BJ (cell line): ENCODE measurements at regions not wholly inside any gene's neighbourhood (a gene's known extent, or its start where the extent isn't known, plus 50 kb on each side); places are given as distances from the start of the nearest gene placed in this dataset.

ENCODE experiments used
- CTCF ChIA-PET: fragments of 350-600 bp; formaldehyde crosslinking; extraction: SDS; loops from one replicate; lab custom pipeline; 2021; ENCODE audit warnings: antibody characterized with exemption, inconsistent platforms; lab: Yijun Ruan, JAX
- POLR2A ChIA-PET: fragments of 300-600 bp; sonication (Branson Sonifier 250); formaldehyde crosslinking; extraction: SDS; loops from one replicate; lab custom pipeline; 2021; ENCODE audit warnings: antibody characterized with exemption; lab: Charles Lee
- DNase-seq: peaks from one replicate; pipeline ENCODE4 v3.0.0-alpha.2; 2011; ENCODE audit warnings: low read depth
- H3K27me3 ChIP-seq: 2 replicates; pipeline ENCODE4 v1.6.0; 2011; ENCODE audit warnings: low read length; ENCODE audit not compliant: control insufficient read depth, insufficient read depth
- H3K36me3 ChIP-seq: 2 replicates; pipeline ENCODE4 v1.5.1; 2011; ENCODE audit warnings: low read length; ENCODE audit not compliant: control insufficient read depth, insufficient read depth
- H3K4me3 ChIP-seq: 2 replicates; pipeline ENCODE4 v1.5.1; 2011; ENCODE audit warnings: low read depth, mild to moderate bottlenecking, control low read depth, low read length
- CTCF ChIP-seq: IDR thresholded peaks from 2 replicates; pipeline ENCODE4 v1.5.1; 2011; ENCODE audit warnings: low read depth, mild to moderate bottlenecking, control low read depth, inconsistent platforms, low read length, moderate library complexity; ENCODE audit not compliant: insufficient read depth

DNA sequence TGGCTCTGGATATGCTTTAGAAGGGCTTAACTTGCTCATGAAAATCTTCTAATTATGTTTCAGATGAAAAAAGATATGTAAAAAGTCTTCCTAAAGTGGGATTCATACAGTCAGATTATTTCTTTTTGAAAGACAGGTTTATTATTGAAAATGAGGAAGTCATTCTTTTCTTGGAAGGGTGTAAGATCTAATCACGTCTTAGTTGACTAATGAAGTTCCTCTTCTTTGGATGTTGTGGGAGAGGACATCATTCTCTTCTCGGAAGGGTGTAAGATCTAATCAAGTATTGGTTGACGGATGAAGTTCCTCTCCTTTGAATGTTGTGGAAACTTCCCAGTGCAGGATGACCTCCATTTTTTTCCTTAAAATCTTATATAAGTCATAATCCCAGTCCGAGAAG lies 74.9 kb downstream of the ALG10 start:
- H3K4me3 ChIP-seq = no peak overlapping the region
- CTCF ChIA-PET = no interaction called here
- no peaks in the 10 kb centered on the region for H3K36me3 ChIP-seq
- no peak for TF ChIP-seq CTCF
- DNase-seq = no peak
- no peaks in the 10 kb centered on the region for H3K27me3 ChIP-seq
- POLR2A ChIA-PET = no interaction called here

GRCh38 chr12:34105392-34105933 lies 83.2 kb downstream of the ALG10 start:
- no peak for TF ChIP-seq CTCF
- POLR2A ChIA-PET = no interaction called here

GRCh38 chr12:34106172-34106571 lies 83.9 kb downstream of the ALG10 start:
- H3K4me3 ChIP-seq = no peak overlapping the region
- CTCF ChIA-PET = no interaction called here
- POLR2A ChIA-PET = no interaction called here
- H3K27me3 ChIP-seq = no peaks in the 10 kb centered on the region
- no peak for DNase-seq
- H3K36me3 ChIP-seq = no peaks in the 10 kb centered on the region
- TF ChIP-seq CTCF = no peak

More at GRCh38 chr12:34105392-34105933, 83.2 kb downstream of the ALG10 start:
- Histone ChIP-seq H3K36me3 (no peaks in the 10 kb centered on the region), H3K4me3 (no peak overlapping the region), H3K27me3 (no peaks in the 10 kb centered on the region)
- DNase-seq = no peak
- CTCF ChIA-PET = interaction anchor here (0.6 kb wide), 1 partner anchor 691 kb away, joined by 3 read pairs; no protein-coding TSS in a partner anchor

DNA sequence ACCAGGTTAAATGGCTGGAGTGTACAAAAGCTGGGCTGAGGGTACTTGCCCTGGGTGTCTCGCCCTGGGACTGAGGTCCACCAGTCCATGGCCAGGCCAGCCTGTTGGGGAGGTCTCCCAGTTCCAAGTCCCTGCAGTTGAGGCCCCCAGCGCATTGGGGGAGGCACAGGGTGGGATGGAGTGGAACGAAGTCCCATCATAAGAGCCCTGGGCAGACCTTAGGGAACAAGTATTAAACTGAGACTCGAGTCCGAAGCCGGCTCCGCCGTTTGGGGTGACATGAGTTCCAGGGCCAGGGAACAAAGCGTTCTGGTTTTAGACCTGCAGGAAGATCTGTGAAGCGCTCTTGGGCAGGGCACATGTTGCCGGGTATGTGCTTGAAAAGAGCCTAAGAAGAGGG lies 84.7 kb downstream of the ALG10 start:
- Histone ChIP-seq H3K27me3 (no peaks in the 10 kb centered on the region), H3K36me3 (no peaks in the 10 kb centered on the region), H3K4me3 (no peak overlapping the region)
- DNase-seq = no peak
- ChIA-PET POLR2A (no interaction called here), CTCF (no interaction called here)
- TF ChIP-seq CTCF = no peak

- CTCF ChIA-PET = interaction anchor here (1.4 kb wide), 1 partner anchor 15 kb away, joined by 6 read pairs; no protein-coding TSS in a partner anchor
- no peak for DNase-seq
- Histone ChIP-seq H3K4me3 (no peak overlapping the region), H3K27me3 (no peaks in the 10 kb centered on the region), H3K36me3 (no peaks in the 10 kb centered on the region)
- TF ChIP-seq CTCF = no peak
- POLR2A ChIA-PET = no interaction called here
These were observed 85.6 kb downstream of the ALG10 start for GRCh38 chr12:34107781-34108404.
